Activated CD8-positive, alpha-beta T cell treated with anti-CD3 and anti-CD28 coated beads for 36 hours (primary cell): ENCODE measurements at regions not wholly inside any gene's neighbourhood (a gene's known extent, or its start where the extent isn't known, plus 50 kb on each side); places are given as distances from the start of the nearest gene placed in this dataset.
"Not testable (repeated sequence)": the region's sequence is repeated elsewhere in the genome, so short reads cannot be mapped to it uniquely, and the experiment has no call there.

Experiments
- ATAC-seq: fragments of 200-7000 bp; cut with Tn5 transposase; one replicate; pipeline ENCODE4 v1.10.0; 2021; ENCODE audit warnings: mild to moderate bottlenecking, moderate library complexity
- CTCF ChIA-PET: fragments of 350-600 bp; sonication (Branson Sonifier 250); formaldehyde crosslinking; loops from one replicate; lab custom pipeline; 2021; ENCODE audit warnings: antibody characterized with exemption; lab: Charles Lee
- POLR2A ChIA-PET: fragments of 350-600 bp; sonication (Branson Sonifier 250); formaldehyde crosslinking; loops from one replicate; lab custom pipeline; 2021; ENCODE audit warnings: antibody characterized with exemption; lab: Charles Lee
- DNase-seq: peaks from one replicate; pipeline ENCODE4 v3.0.0-alpha.2; 2020
- H3K27ac Mint-ChIP-seq: one replicate; pipeline ENCODE4 v1.8.0; 2021; ENCODE audit warnings: mild to moderate bottlenecking, mixed read lengths
- H3K27me3 Mint-ChIP-seq: one replicate; pipeline ENCODE4 v1.8.0; 2021; ENCODE audit warnings: mixed read lengths
- H3K36me3 Mint-ChIP-seq: one replicate; pipeline ENCODE4 v1.8.0; 2021; ENCODE audit warnings: low read depth, mixed read lengths
- H3K4me1 Mint-ChIP-seq: one replicate; pipeline ENCODE4 v1.8.0; 2021; ENCODE audit warnings: low read depth, mixed read lengths
- H3K4me3 Mint-ChIP-seq: one replicate; pipeline ENCODE4 v1.8.0; 2021; ENCODE audit warnings: mild to moderate bottlenecking, moderate library complexity, mixed read lengths
- H3K9me3 Mint-ChIP-seq: one replicate; pipeline ENCODE4 v1.8.0; 2021; ENCODE audit warnings: mixed read lengths
- intact Hi-C: fragments of 100-400 bp; cut with micrococcal nuclease; formaldehyde crosslinking; loops from one replicate; pipeline ENCODE4 v1.10.0; 2022
- TF ChIP-seq, protein P1 (sequence below): fragments of 200-600 bp; IDR thresholded peaks from one replicate; pipeline ENCODE4 v1.8.0; 2022; ENCODE audit warnings: antibody characterized with exemption, mild to moderate bottlenecking

DNA sequence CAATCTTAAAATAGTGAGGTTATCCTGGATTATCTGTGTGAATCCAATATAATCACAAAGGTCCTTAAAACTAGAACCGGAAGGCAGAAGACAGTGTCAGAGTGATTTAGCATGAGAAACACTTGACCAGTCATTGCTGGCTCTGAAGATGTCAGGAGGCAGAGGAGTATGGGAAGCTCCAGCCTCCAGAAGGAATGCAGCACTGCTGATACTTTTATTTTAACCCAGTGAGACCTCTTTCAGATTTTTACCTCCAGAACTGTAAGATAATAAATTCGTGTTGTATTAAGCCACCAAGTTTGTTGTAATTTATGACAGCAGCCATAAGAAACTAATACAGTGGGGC is 134.4 kb upstream of the ZC3H12C start:
- TF ChIP-seq, protein P1, sequence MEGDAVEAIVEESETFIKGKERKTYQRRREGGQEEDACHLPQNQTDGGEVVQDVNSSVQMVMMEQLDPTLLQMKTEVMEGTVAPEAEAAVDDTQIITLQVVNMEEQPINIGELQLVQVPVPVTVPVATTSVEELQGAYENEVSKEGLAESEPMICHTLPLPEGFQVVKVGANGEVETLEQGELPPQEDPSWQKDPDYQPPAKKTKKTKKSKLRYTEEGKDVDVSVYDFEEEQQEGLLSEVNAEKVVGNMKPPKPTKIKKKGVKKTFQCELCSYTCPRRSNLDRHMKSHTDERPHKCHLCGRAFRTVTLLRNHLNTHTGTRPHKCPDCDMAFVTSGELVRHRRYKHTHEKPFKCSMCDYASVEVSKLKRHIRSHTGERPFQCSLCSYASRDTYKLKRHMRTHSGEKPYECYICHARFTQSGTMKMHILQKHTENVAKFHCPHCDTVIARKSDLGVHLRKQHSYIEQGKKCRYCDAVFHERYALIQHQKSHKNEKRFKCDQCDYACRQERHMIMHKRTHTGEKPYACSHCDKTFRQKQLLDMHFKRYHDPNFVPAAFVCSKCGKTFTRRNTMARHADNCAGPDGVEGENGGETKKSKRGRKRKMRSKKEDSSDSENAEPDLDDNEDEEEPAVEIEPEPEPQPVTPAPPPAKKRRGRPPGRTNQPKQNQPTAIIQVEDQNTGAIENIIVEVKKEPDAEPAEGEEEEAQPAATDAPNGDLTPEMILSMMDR, result no peak
- POLR2A ChIA-PET, result no interaction called here
- intact Hi-C loops, result no loop called here
- Mint-ChIP-seq H3K4me1 (no peaks in the 10 kb centered on the region), H3K27ac (no peak overlapping the region), H3K36me3 (no peaks in the 10 kb centered on the region), H3K4me3 (no peak overlapping the region), H3K9me3 (no peaks in the 10 kb centered on the region), H3K27me3 (no peaks in the 10 kb centered on the region)
- CTCF ChIA-PET, result no interaction called here
- DNase-seq (no peak), ATAC-seq (no peak)

DNA sequence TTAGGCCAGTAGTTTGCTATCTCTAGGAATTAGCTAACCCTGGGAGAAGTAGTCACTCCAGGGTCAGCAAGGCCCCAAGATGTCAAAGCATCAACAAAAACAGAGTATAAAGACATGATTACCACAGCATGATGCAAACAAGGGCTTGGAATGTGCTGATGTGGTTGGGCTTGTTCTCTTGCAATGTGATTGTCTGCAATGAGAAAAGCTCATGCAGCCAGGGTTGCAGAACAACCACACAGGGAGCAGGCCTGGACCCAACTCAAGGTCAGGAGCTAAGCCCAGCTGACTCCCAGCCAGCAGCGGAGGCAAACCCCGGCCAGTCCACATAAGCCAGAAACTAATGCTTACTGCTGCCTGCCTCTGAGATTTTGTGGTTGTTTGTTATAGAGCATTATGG is 132.4 kb upstream of the ZC3H12C start:
- intact Hi-C loops, result no loop called here
- Mint-ChIP-seq H3K36me3 (no peaks in the 10 kb centered on the region), H3K27ac (no peak overlapping the region), H3K9me3 (no peaks in the 10 kb centered on the region), H3K4me1 (peaks cover 2% of the 10 kb centered on the region), H3K27me3 (no peaks in the 10 kb centered on the region), H3K4me3 (no peak overlapping the region)
- DNase-seq, result no peak
- TF ChIP-seq, protein P1, result no peak
- no peak for ATAC-seq
- POLR2A ChIA-PET, result interaction anchor here (1.1 kb wide), 1 partner anchor 389 kb away, joined by 3 read pairs; no protein-coding TSS in a partner anchor
- CTCF ChIA-PET, result interaction anchor here (1.1 kb wide), 1 partner anchor 9 kb away, joined by 3 read pairs; no protein-coding TSS in a partner anchor

DNA sequence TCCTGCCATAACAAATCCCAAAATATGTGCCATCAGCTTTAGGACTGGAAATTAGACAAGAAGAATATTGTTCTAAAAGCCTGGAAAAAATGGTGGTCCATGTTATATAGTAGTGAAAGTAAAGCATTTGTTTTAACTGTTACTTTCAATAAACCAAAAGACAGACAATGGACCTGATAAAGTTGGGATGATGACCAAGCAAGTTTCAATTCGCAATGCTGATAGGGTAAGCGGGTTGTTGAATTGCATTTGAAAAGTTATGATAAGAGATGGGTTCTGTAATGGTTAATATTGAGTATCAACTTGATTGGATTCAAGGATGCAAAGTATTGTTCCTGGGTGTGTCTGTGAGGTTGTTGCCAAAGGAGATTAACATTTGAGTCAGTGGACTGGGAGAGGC is 131.9 kb upstream of the ZC3H12C start:
- Mint-ChIP-seq H3K9me3 (no peaks in the 10 kb centered on the region), H3K27ac (no peak overlapping the region), H3K36me3 (no peaks in the 10 kb centered on the region), H3K4me3 (no peak overlapping the region), H3K4me1 (peaks cover 2% of the 10 kb centered on the region), H3K27me3 (no peaks in the 10 kb centered on the region)
- CTCF ChIA-PET, result interaction anchor here (1.1 kb wide), 1 partner anchor 9 kb away, joined by 3 read pairs; no protein-coding TSS in a partner anchor
- intact Hi-C loops, result no loop called here
- DNase-seq, result no peak
- TF ChIP-seq, protein P1, result no peak
- POLR2A ChIA-PET, result no interaction called here
- ATAC-seq, result no peak

DNA sequence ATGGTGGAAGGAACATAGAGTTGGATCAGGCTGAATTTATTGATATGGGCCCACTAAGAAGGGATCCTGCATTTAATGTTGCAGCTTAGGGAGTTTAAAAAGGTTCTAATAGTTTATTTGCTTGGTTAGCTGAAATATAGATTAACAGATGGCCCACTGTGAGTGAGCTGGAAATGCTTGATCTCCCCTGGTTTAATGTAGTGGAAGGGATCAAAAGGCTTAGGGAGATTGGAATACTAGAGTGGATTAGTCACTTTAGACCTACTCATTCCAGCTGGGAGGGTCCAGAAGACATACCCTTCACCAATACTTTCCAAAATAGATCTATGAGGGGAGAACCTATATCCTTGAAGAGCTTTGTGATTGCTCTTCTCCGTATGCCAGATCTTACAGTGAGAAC is 130.1 kb upstream of the ZC3H12C start:
- ATAC-seq, result no peak
- Mint-ChIP-seq H3K36me3 (no peaks in the 10 kb centered on the region), H3K4me1 (peaks cover 2% of the 10 kb centered on the region), H3K27me3 (no peaks in the 10 kb centered on the region), H3K9me3 (no peaks in the 10 kb centered on the region), H3K27ac (no peak overlapping the region), H3K4me3 (no peak overlapping the region)
- intact Hi-C loops, result no loop called here
- TF ChIP-seq, protein P1, result no peak
- ChIA-PET CTCF (interaction anchor here (1.0 kb wide), 1 partner anchor 238 kb away, joined by 3 read pairs; no protein-coding TSS in a partner anchor), POLR2A (no interaction called here)
- no peak for DNase-seq

DNA sequence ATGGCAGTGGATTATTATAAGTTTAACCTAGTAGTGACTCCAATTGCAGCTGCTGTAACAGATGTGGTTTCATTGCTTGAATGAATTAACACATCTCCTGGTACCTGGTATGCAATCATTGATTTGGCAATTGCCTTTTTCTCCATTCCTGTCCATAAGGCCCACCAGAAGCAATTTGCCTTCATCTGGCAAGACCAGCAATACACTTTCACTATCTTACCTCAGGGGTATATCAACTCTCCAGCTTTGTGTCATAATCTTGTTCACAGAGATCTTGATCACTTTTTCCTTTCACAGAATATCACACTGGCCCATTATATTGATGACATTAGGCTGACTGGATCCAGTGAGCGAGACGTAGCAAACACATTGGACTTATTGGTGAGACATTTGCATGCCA is 128.7 kb upstream of the ZC3H12C start:
- TF ChIP-seq, protein P1, result no peak
- ATAC-seq, result no peak
- no peak for DNase-seq
- Mint-ChIP-seq H3K27ac (no peak overlapping the region), H3K9me3 (no peaks in the 10 kb centered on the region), H3K4me1 (peaks cover 2% of the 10 kb centered on the region), H3K36me3 (no peaks in the 10 kb centered on the region), H3K4me3 (no peak overlapping the region), H3K27me3 (no peaks in the 10 kb centered on the region)
- POLR2A ChIA-PET, result no interaction called here
- intact Hi-C loops, result no loop called here
- CTCF ChIA-PET, result no interaction called here

DNA sequence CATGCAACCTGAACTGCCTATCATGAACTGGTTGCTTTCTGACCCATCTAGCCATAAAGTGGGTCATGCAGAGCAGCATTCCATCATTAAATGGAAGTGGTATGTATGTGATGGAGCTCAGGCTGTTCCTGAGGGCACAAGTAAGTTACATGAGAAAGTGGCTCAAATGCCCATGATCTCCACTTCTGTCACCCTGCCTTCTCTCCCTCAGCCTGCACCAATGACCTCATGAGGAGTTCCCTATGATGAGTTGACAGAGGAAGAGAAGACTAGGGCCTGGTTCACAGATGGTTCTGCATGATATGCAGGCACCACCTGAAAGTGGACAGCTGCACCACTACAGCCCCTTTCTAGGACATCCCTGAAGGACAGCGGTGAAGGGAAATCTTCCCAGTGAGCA is 127.7 kb upstream of the ZC3H12C start:
- H3K9me3 Mint-ChIP-seq, DNase-seq, H3K36me3 Mint-ChIP-seq, H3K27ac Mint-ChIP-seq, H3K4me1 Mint-ChIP-seq, H3K27me3 Mint-ChIP-seq, intact Hi-C loops, POLR2A ChIA-PET, H3K4me3 Mint-ChIP-seq, CTCF ChIA-PET, ATAC-seq: not testable (repeated sequence)

DNA sequence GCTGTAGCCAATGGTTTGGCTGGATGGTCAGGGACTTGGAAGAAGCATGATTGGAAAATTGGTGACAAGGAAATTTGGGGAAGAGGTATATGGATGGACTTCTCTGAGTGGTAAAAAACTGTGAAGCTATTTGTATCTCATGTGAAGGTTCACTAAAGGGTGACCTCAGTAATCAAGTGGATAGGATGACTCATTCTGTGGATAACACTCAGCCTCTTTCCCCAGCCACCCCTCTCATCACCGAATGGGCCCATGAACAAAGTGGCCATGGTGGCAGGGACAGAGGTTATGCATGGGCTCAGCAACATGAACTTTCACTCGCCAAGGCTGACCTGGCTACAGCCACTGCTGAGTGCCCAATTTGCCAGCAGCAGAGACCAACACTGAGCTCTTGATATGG is 127.3 kb upstream of the ZC3H12C start:
- H3K27me3 Mint-ChIP-seq, CTCF ChIA-PET, H3K4me1 Mint-ChIP-seq, H3K9me3 Mint-ChIP-seq, H3K36me3 Mint-ChIP-seq, H3K27ac Mint-ChIP-seq, POLR2A ChIA-PET, H3K4me3 Mint-ChIP-seq, DNase-seq, intact Hi-C loops: not testable (repeated sequence)
- peak; percentile 20 for ATAC-seq

DNA sequence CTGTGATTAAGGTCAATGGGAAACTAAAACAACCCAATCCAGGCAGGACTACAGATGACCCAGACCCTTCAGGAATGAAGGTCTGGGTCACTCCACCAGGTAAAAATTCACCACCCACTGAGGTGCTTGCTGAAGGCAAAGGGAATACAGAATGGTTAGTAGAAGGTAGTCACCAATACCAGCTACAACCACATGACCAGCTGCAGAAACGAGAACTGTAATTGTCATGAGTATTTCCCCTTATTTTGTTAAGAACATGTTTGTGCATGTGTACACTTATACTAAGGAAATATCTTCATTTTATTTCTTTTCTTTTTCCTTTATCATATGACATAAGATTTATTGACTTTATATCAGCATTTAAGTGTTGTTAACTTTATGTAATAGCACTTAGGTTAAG is 126.1 kb upstream of the ZC3H12C start:
- H3K36me3 Mint-ChIP-seq, POLR2A ChIA-PET: not testable (repeated sequence)

More for the DNA sequence above, 126.1 kb upstream of the ZC3H12C start:
- ATAC-seq, H3K9me3 Mint-ChIP-seq, CTCF ChIA-PET, H3K4me3 Mint-ChIP-seq, H3K27me3 Mint-ChIP-seq, intact Hi-C loops, DNase-seq, H3K27ac Mint-ChIP-seq: not testable (repeated sequence)
- H3K4me1 Mint-ChIP-seq, result peaks cover 13% of the 10 kb centered on the region
